ENCODE measurements at regions not wholly inside any gene's neighbourhood (a gene's known extent, or its start where the extent isn't known, plus 50 kb on each side); places are given as distances from the start of the nearest gene placed in this dataset.

GRCh38 chr13:85095418-85096272 is 703.6 kb downstream of the SLITRK6 start:
- Histone ChIP-seq H3K9me3 (no peaks in the 10 kb centered on the region), H3K4me3 (no peak overlapping the region), H3K36me3 (no peaks in the 10 kb centered on the region), H3K27ac (no peak overlapping the region), H3K4me1 (ENCODE audit: insufficient read depth) (no peaks in the 10 kb centered on the region), H3K27me3 (no peaks in the 10 kb centered on the region)
- 73 to 79% (median 76%) methylated on average over 4 of the region's 4 CpGs for WGBS, 3 donors
- no peak for DNase-seq
- intact Hi-C loops (cut with DNase I) = no loop called here
- TF ChIP-seq POLR2A (IDR thresholded peaks at IDR 0.05) (no peak), CTCF (IDR thresholded peaks at IDR 0.05) (no peak), EP300 (IDR thresholded peaks at IDR 0.05) (no peak)

GRCh38 chr13:85093808-85094207 is 705.4 kb downstream of the SLITRK6 start:
- H3K9me3 ChIP-seq = no peaks in the 10 kb centered on the region
- intact Hi-C loops (cut with DNase I) = no loop called here
- WGBS, 3 donors = 43 to 47% (median 44%) methylated on average over 5 of the region's 5 CpGs
- no peak overlapping the region for H3K4me3 ChIP-seq
- no peaks in the 10 kb centered on the region for H3K36me3 ChIP-seq
- no peak for TF ChIP-seq EP300 (IDR thresholded peaks at IDR 0.05)
- TF ChIP-seq CTCF (IDR thresholded peaks at IDR 0.05) = no peak
- TF ChIP-seq POLR2A (IDR thresholded peaks at IDR 0.05) = no peak
- DNase-seq = peak in 1 of 5 donors; percentile 32
- H3K27ac ChIP-seq = no peak overlapping the region
- no peaks in the 10 kb centered on the region for H3K27me3 ChIP-seq
- H3K4me1 ChIP-seq (ENCODE audit: insufficient read depth) = no peaks in the 10 kb centered on the region

DNA sequence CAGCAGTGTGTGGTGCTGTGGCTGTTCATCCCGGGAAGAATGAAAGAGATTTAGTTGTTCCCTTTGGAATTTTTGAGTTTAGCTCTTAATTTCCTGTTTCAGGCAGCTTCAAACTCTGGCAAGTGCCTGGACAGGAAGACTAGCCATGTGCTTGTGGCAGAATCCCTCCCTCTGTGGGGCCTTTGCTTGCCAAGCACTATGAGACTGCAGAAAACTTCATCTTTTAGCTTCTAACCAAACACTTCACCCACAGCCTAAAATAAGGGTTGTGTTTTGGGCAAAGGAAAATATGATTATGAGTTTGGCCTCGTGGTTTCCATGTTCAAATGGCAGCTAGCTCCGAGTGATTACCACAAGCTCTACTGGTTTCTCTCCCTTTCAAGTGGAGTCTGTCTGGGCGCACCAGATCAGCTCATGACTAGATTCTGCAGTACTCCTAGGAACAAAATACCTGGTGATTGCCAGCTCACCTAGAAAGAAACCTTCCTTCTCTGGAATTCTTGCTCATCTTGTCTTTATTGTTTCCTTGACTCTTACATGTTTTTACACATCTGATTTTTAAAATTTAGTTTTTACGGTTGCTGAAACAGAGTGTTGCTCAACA is 707.5 kb downstream of the SLITRK6 start:
- intact Hi-C loops (cut with DNase I) = no loop called here
- H3K4me3 ChIP-seq = no peak overlapping the region
- 68 to 82% (median 70%) methylated on average over 5 of the region's 5 CpGs for WGBS, 3 donors
- no peaks in the 10 kb centered on the region for H3K4me1 ChIP-seq (ENCODE audit: insufficient read depth)
- H3K36me3 ChIP-seq = no peaks in the 10 kb centered on the region
- no peak for DNase-seq
- no peak for TF ChIP-seq POLR2A (IDR thresholded peaks at IDR 0.05)
- no peak for TF ChIP-seq EP300 (IDR thresholded peaks at IDR 0.05)
- TF ChIP-seq CTCF (IDR thresholded peaks at IDR 0.05) = no peak
- no peaks in the 10 kb centered on the region for H3K9me3 ChIP-seq
- H3K27ac ChIP-seq = no peak overlapping the region
- H3K27me3 ChIP-seq = no peaks in the 10 kb centered on the region

GRCh38 chr13:85089186-85089585 is 710.0 kb downstream of the SLITRK6 start:
- Histone ChIP-seq H3K9me3 (no peaks in the 10 kb centered on the region), H3K4me1 (ENCODE audit: insufficient read depth) (no peaks in the 10 kb centered on the region), H3K27ac (no peak overlapping the region), H3K27me3 (no peaks in the 10 kb centered on the region), H3K36me3 (no peaks in the 10 kb centered on the region), H3K4me3 (no peak overlapping the region)
- intact Hi-C loops (cut with DNase I) = no loop called here
- WGBS, 3 donors = 85 to 97% (median 89%) methylated on average over 2 of the region's 2 CpGs
- no peak for TF ChIP-seq EP300 (IDR thresholded peaks at IDR 0.05)
- TF ChIP-seq POLR2A (IDR thresholded peaks at IDR 0.05) = no peak
- no peak for TF ChIP-seq CTCF (IDR thresholded peaks at IDR 0.05)
- DNase-seq = no peak
